ENCODE measurements at regions not wholly inside any gene's neighbourhood (a gene's known extent, or its start where the extent isn't known, plus 50 kb on each side); places are given as distances from the start of the nearest gene placed in this dataset.

DNA sequence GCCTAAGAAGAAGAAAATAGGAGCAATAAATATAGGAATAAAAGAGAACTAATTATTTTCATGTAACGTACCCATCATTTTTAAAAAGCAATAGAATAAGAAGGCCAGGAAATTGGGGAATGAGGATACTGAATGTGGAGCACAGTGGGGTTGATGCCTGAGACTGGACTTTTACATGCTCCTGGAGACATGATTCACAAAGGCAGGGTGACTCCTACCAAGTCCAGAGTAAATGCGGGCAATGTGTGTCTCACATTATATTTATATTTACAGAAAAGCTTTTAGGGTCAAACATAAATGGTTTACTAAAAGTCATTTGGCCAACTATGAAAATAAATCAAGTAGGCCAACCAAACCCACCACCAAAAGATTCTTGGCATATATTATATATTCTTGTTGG, 87.9 kb upstream of the COL5A2 start:
- no peak for DNase-seq (ENCODE audit: insufficient read length, low spot score)
- TF ChIP-seq TAF1 (IDR thresholded peaks at IDR 0.05; ENCODE audit: low read depth, low read length): no peak
- no peak for TF ChIP-seq SPI1 (IDR thresholded peaks at IDR 0.05; ENCODE audit: low read depth, low read length)
- no peak for TF ChIP-seq PAX5 (IDR thresholded peaks at IDR 0.05; ENCODE audit: insufficient read depth, low read length, severe bottlenecking)
- TF ChIP-seq POLR2A (IDR thresholded peaks at IDR 0.05; ENCODE audit: low read depth, low read length): no peak
- no peak for TF ChIP-seq POLR2AphosphoS5 (IDR thresholded peaks at IDR 0.05; ENCODE audit: low read depth, low read length)
- no peak for TF ChIP-seq POU2F2 (IDR thresholded peaks at IDR 0.05; ENCODE audit: low read depth, low read length)
- FAIRE-seq: no peak

DNA sequence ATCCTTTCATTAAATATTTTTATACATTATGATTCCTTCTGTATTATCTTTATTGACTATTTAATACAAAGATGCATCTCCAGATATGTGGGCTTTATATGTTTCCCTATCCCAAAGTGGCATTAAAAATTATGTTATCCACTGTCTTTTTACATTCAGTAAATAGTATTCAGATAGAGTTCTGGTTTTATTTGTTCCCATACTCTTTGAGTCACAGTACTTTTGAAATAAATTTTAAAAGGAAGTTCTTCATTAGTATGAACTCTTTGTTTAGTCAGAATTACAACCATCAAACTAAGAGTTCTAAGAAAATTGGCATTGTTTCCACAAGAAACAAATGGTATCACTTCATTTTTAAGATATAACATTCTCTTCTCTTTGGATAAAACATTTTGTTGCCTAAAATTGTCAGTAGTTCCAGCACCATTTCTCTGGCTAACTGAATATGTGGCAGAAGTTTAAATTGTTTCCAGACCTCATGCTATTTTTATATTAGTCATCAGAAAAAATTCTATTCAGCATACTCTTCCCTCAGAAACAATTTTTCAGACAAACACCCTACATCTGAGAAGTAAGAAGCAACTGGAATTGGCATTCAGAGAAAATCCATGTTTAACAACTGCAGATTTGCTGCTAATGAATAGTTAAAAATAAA, 88.5 kb upstream of the COL5A2 start:
- DNase-seq (ENCODE audit: insufficient read length, low spot score) (no peak), FAIRE-seq (no peak)
- TF ChIP-seq POU2F2 (IDR thresholded peaks at IDR 0.05; ENCODE audit: low read depth, low read length) (no peak), TAF1 (IDR thresholded peaks at IDR 0.05; ENCODE audit: low read depth, low read length) (no peak), PAX5 (IDR thresholded peaks at IDR 0.05; ENCODE audit: insufficient read depth, low read length, severe bottlenecking) (no peak), SPI1 (IDR thresholded peaks at IDR 0.05; ENCODE audit: low read depth, low read length) (no peak), POLR2AphosphoS5 (IDR thresholded peaks at IDR 0.05; ENCODE audit: low read depth, low read length) (no peak), POLR2A (IDR thresholded peaks at IDR 0.05; ENCODE audit: low read depth, low read length) (no peak)

GRCh38 chr2:189268763-189269162, 89.2 kb upstream of the COL5A2 start:
- DNase-seq (ENCODE audit: insufficient read length, low spot score): no peak

DNA sequence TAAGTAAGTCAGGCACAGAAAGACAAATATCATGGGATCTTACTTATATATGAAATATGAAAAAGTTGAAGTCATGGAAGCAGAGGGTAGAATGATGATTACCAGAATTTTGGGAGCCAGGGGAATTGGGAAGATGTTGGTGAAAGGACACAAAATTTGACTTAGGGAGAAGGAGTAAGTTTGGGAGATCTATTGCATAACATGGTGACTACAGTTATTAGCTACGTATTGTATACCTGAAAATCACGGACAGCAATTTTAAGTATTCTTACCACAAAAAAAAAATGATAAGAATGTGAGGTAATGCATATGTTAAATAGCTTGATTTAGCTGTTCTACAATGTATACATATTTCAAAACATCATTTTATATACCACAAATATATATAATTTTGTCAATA, 94.2 kb upstream of the COL5A2 start:
- TF ChIP-seq POU2F2 (IDR thresholded peaks at IDR 0.05; ENCODE audit: low read depth, low read length) (no peak), POLR2AphosphoS5 (IDR thresholded peaks at IDR 0.05; ENCODE audit: low read depth, low read length) (no peak), POLR2A (IDR thresholded peaks at IDR 0.05; ENCODE audit: low read depth, low read length) (no peak)
- DNase-seq (ENCODE audit: insufficient read length, low spot score) (no peak), FAIRE-seq (no peak)

More at GRCh38 chr2:189268763-189269162, 89.2 kb upstream of the COL5A2 start:
- FAIRE-seq: no peak
- no peak for TF ChIP-seq POLR2A (IDR thresholded peaks at IDR 0.05; ENCODE audit: low read depth, low read length)
- TF ChIP-seq PAX5 (IDR thresholded peaks at IDR 0.05; ENCODE audit: insufficient read depth, low read length, severe bottlenecking): no peak
- no peak for TF ChIP-seq TAF1 (IDR thresholded peaks at IDR 0.05; ENCODE audit: low read depth, low read length)
- no peak for TF ChIP-seq POLR2AphosphoS5 (IDR thresholded peaks at IDR 0.05; ENCODE audit: low read depth, low read length)
- no peak for TF ChIP-seq SPI1 (IDR thresholded peaks at IDR 0.05; ENCODE audit: low read depth, low read length)
- no peak for TF ChIP-seq POU2F2 (IDR thresholded peaks at IDR 0.05; ENCODE audit: low read depth, low read length)

DNA sequence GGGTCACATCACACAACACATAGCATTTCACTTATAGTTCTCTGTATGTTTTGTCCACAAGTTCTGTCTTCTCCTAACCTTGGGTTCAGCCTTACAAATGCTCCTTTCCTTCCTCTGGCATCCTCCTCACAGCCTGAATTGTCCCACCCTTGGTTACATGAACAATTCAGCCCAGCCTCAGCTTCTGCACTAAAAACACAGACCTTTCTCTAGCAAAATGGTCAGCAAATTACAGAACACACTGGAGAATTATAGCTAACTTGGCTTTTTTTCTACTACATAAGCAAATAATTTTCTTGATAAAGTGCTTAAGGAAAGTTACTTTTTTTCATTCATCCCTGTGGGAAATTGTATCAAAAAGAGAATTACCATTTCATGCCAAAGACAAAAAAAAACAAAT, 94.8 kb upstream of the COL5A2 start:
- TF ChIP-seq TAF1 (IDR thresholded peaks at IDR 0.05; ENCODE audit: low read depth, low read length): no peak
- DNase-seq (ENCODE audit: insufficient read length, low spot score) (no peak), FAIRE-seq (no peak)

DNA sequence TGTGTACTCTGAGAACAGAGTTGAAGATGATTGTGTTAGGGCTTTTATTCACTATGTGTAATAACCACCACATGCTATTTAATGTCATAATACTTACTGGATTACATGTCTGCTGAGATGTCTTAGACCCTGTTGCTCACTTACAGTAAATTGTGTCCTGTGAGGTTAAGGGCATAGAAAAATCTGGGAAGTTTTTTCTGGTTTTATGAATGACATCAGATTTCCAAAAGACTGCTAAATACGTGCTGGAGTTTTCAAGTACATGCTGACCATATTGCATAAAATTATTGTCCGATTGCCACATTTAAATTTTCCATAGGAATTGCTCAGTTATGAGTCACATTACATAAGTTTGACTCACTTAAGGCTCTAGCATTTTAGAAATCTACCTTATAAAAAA, 96.7 kb upstream of the COL5A2 start:
- DNase-seq (ENCODE audit: insufficient read length, low spot score) (no peak), FAIRE-seq (no peak)
- TF ChIP-seq POLR2AphosphoS5 (IDR thresholded peaks at IDR 0.05; ENCODE audit: low read depth, low read length) (no peak), POU2F2 (IDR thresholded peaks at IDR 0.05; ENCODE audit: low read depth, low read length) (no peak), TAF1 (IDR thresholded peaks at IDR 0.05; ENCODE audit: low read depth, low read length) (no peak), PAX5 (IDR thresholded peaks at IDR 0.05; ENCODE audit: insufficient read depth, low read length, severe bottlenecking) (no peak), POLR2A (IDR thresholded peaks at IDR 0.05; ENCODE audit: low read depth, low read length) (no peak), SPI1 (IDR thresholded peaks at IDR 0.05; ENCODE audit: low read depth, low read length) (no peak)

GRCh38 chr2:189281201-189281600, 101.6 kb upstream of the COL5A2 start:
- DNase-seq (ENCODE audit: insufficient read length, low spot score) (no peak), FAIRE-seq (no peak)
- TF ChIP-seq POU2F2 (IDR thresholded peaks at IDR 0.05; ENCODE audit: low read depth, low read length) (no peak), POLR2A (IDR thresholded peaks at IDR 0.05; ENCODE audit: low read depth, low read length) (no peak), SPI1 (IDR thresholded peaks at IDR 0.05; ENCODE audit: low read depth, low read length) (no peak), TAF1 (IDR thresholded peaks at IDR 0.05; ENCODE audit: low read depth, low read length) (no peak), PAX5 (IDR thresholded peaks at IDR 0.05; ENCODE audit: insufficient read depth, low read length, severe bottlenecking) (no peak), POLR2AphosphoS5 (IDR thresholded peaks at IDR 0.05; ENCODE audit: low read depth, low read length) (no peak)

GRCh38 chr2:189285349-189285748, 105.8 kb upstream of the COL5A2 start:
- no peak for FAIRE-seq
- no peak for DNase-seq (ENCODE audit: insufficient read length, low spot score)
- no peak for TF ChIP-seq POLR2A (IDR thresholded peaks at IDR 0.05; ENCODE audit: low read depth, low read length)

DNA sequence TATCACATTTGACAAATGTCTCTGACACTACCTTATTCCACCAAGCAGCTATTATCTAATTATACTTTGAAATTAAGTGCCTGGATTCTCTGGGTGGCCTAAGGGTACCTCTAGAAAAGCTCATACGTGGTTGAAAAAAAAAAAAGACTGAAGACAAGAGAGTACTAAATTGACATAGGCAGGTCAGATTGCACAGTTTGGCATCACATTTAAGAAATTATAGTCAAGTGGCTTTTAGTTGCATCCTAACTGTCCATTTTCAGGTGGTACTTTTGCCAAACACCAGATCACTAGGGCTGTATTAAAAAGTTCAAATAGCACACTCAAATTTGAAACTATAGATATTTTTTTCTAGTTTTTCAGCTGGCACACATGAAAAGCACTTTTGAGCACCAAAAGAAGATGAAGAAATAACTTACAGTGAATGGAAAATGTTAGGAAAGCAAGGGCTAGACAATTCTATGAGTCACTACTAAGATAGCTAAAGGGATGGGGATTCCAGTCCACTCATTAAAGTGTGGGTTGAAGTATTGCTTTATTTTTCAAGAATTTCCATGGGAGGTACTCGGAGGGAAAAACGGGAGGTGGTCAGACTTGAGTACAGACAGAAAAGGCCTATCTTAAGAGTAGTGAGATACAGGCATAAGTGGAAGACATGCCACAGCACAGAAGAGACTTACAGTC, 106.5 kb upstream of the COL5A2 start:
- no peak for FAIRE-seq
- TF ChIP-seq SPI1 (IDR thresholded peaks at IDR 0.05; ENCODE audit: low read depth, low read length): no peak
- no peak for TF ChIP-seq POLR2A (IDR thresholded peaks at IDR 0.05; ENCODE audit: low read depth, low read length)
- TF ChIP-seq TAF1 (IDR thresholded peaks at IDR 0.05; ENCODE audit: low read depth, low read length): no peak
- TF ChIP-seq POU2F2 (IDR thresholded peaks at IDR 0.05; ENCODE audit: low read depth, low read length): no peak
- no peak for TF ChIP-seq PAX5 (IDR thresholded peaks at IDR 0.05; ENCODE audit: insufficient read depth, low read length, severe bottlenecking)
- TF ChIP-seq POLR2AphosphoS5 (IDR thresholded peaks at IDR 0.05; ENCODE audit: low read depth, low read length): no peak
- no peak for DNase-seq (ENCODE audit: insufficient read length, low spot score)

DNA sequence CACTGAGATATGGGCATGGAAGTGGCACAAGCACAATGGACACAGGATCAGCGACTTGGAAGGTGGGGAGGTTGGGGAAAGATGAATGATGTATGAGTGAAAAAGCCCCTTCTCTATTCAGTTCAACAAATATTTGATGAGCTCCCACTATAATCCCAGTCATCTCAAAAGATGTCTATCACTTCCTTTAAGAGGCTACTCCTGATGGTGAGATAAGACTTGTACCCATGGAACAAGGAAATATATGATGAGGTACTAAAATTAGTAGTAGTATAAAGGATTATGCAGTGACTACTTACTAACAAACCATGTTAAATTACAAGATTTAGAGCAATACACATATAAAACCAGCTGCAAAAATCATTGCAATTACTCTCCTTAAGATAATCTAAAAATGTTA, 107.8 kb upstream of the COL5A2 start:
- no peak for TF ChIP-seq SPI1 (IDR thresholded peaks at IDR 0.05; ENCODE audit: low read depth, low read length)
- TF ChIP-seq POU2F2 (IDR thresholded peaks at IDR 0.05; ENCODE audit: low read depth, low read length): no peak
- no peak for TF ChIP-seq POLR2AphosphoS5 (IDR thresholded peaks at IDR 0.05; ENCODE audit: low read depth, low read length)
- no peak for TF ChIP-seq PAX5 (IDR thresholded peaks at IDR 0.05; ENCODE audit: insufficient read depth, low read length, severe bottlenecking)
- TF ChIP-seq TAF1 (IDR thresholded peaks at IDR 0.05; ENCODE audit: low read depth, low read length): no peak
- no peak for TF ChIP-seq POLR2A (IDR thresholded peaks at IDR 0.05; ENCODE audit: low read depth, low read length)
- FAIRE-seq (no peak), DNase-seq (ENCODE audit: insufficient read length, low spot score) (no peak)
